DOHH2 (cell line): ENCODE measurements at regions not wholly inside any gene's neighbourhood (a gene's known extent, or its start where the extent isn't known, plus 50 kb on each side); places are given as distances from the start of the nearest gene placed in this dataset.

Source experiments
- H3F3A ChIP-seq: fragments of 200-600 bp; sonication (generic), shearing (Covaris generic); 2 replicates; pipeline ENCODE4 v1.6.0; 2016; ENCODE audit warnings: antibody characterized with exemption, mild to moderate bottlenecking; ENCODE audit not compliant: control insufficient read depth, insufficient read depth
- H3K27ac ChIP-seq: fragments of 200-600 bp; sonication (generic); 2 replicates; pipeline ENCODE4 v1.5.1; 2014; ENCODE audit warnings: low read depth, mild to moderate bottlenecking, low read length, moderate library complexity
- H3K27me3 ChIP-seq: fragments of 200-600 bp; sonication (generic); 2 replicates; pipeline ENCODE4 v1.6.1; 2014; ENCODE audit warnings: mild to moderate bottlenecking, low read length, mixed read lengths; ENCODE audit not compliant: control insufficient read depth
- H3K36me3 ChIP-seq: fragments of 200-600 bp; sonication (generic); 2 replicates; pipeline ENCODE4 v1.6.1; 2014; ENCODE audit warnings: mild to moderate bottlenecking, low read length, moderate library complexity, mixed read lengths; ENCODE audit not compliant: control insufficient read depth
- H3K4me1 ChIP-seq: fragments of 200-600 bp; sonication (generic); 2 replicates; pipeline ENCODE4 v1.6.1; 2014; ENCODE audit warnings: mild to moderate bottlenecking, low read length, mixed read lengths; ENCODE audit not compliant: control insufficient read depth
- H3K4me2 ChIP-seq: fragments of 200-600 bp; sonication (generic); 2 replicates; pipeline ENCODE4 v1.6.0; 2014; ENCODE audit warnings: mild to moderate bottlenecking, low read length, moderate library complexity
- H3K4me3 ChIP-seq: fragments of 200-600 bp; sonication (generic); 2 replicates; pipeline ENCODE4 v1.5.1; 2014; ENCODE audit warnings: mild to moderate bottlenecking, low read length, mixed read lengths
- H3K79me2 ChIP-seq: fragments of 200-600 bp; sonication (generic); 2 replicates; pipeline ENCODE4 v1.6.1; 2014; ENCODE audit warnings: mild to moderate bottlenecking, low read length, mixed read lengths; ENCODE audit not compliant: control insufficient read depth
- H3K9me2 ChIP-seq: fragments of 200-600 bp; sonication (generic); replicated peaks from 2 replicates; pipeline ENCODE4 v1.6.1; 2014; ENCODE audit warnings: mild to moderate bottlenecking, low read length, mixed read lengths; ENCODE audit not compliant: control insufficient read depth
- H3K9me3 ChIP-seq: fragments of 200-600 bp; sonication (generic); 2 replicates; pipeline ENCODE4 v1.6.1; 2014; ENCODE audit warnings: antibody characterized with exemption, low read length, mixed read lengths; ENCODE audit not compliant: control insufficient read depth, insufficient read depth
- H4K20me1 ChIP-seq: fragments of 200-600 bp; sonication (generic); 2 replicates; pipeline ENCODE4 v1.6.0; 2014; ENCODE audit warnings: low read depth, mild to moderate bottlenecking, antibody characterized with exemption, low read length, moderate library complexity; ENCODE audit not compliant: control insufficient read depth, insufficient read depth
- CTCF ChIP-seq: fragments of 200-600 bp; sonication (generic); IDR thresholded peaks from one replicate; pipeline ENCODE4 v1.5.1; 2014; ENCODE audit warnings: antibody characterized with exemption, mild to moderate bottlenecking, low read depth, low read length; ENCODE audit not compliant: poor library complexity, severe bottlenecking
- EZH2phosphoT487 ChIP-seq: fragments of 200-600 bp; sonication (generic); IDR thresholded peaks from 2 replicates; pipeline ENCODE4 v1.6.1; 2017; ENCODE audit warnings: borderline replicate concordance, mild to moderate bottlenecking, antibody characterized with exemption, low read length, moderate library complexity, mixed read lengths

DNA sequence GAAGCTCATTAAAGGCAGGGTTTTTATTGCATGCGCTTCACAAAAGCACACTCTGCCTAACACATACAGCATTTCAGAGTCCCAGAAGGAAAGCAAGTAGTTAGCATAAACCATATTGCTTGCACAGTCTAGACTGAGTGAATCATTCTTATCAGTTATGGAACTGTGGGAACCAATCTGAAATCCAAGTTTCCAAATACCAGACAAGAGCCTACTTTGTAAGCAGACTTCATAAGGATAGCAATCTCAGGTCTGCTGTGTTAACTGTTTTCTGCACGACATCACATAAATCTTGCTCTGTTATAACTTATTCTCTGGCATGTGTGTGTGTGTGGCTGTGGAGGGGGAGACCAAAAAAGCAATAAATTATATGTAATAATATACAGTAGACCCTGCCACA lies 608.1 kb upstream of the REG3G start:
- H3K79me2 ChIP-seq, result no peaks in the 10 kb centered on the region

DNA sequence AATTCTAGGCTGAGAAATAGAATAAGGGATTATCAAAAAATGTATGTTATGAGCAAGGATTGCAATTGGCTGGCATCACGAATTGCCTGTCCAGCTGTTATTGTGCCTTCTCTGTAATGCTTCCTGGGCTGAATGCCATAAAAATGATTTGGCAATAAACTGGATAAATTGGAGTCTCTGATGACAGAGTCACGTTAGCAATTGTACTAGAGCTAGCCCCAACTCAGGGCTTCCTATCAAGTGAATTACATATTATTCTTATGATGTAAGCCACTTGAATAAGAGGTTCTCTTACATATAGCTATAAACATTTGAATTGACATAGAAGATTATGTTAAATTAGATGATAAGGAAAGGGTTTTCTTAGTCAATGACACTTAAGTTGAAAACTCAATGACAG lies 607.5 kb upstream of the REG3G start:
- no peak for TF ChIP-seq CTCF
- no peak for TF ChIP-seq EZH2phosphoT487
- Histone ChIP-seq H3K9me3 (no peaks in the 10 kb centered on the region), H3K36me3 (no peaks in the 10 kb centered on the region), H3K4me2 (no peak overlapping the region), H3F3A (no peaks in the 10 kb centered on the region), H3K9me2 (no peaks in the 10 kb centered on the region), H3K27me3 (no peaks in the 10 kb centered on the region), H3K4me1 (no peaks in the 10 kb centered on the region), H3K27ac (no peak overlapping the region), H3K79me2 (no peaks in the 10 kb centered on the region), H4K20me1 (no peaks in the 10 kb centered on the region), H3K4me3 (no peak overlapping the region)

More for the DNA sequence above, 608.1 kb upstream of the REG3G start:
- Histone ChIP-seq H3K27me3 (no peaks in the 10 kb centered on the region), H4K20me1 (no peaks in the 10 kb centered on the region), H3K9me3 (no peaks in the 10 kb centered on the region), H3K4me1 (no peaks in the 10 kb centered on the region), H3K9me2 (no peaks in the 10 kb centered on the region), H3K36me3 (no peaks in the 10 kb centered on the region), H3K4me3 (no peak overlapping the region), H3K27ac (no peak overlapping the region), H3K4me2 (no peak overlapping the region), H3F3A (no peaks in the 10 kb centered on the region)
- TF ChIP-seq CTCF (no peak), EZH2phosphoT487 (no peak)

- no peaks in the 10 kb centered on the region for H3K4me1 ChIP-seq
- no peak overlapping the region for H3K4me3 ChIP-seq
- no peak overlapping the region for H3K4me2 ChIP-seq
- H3F3A ChIP-seq, result no peaks in the 10 kb centered on the region
- H3K36me3 ChIP-seq, result no peaks in the 10 kb centered on the region
- no peaks in the 10 kb centered on the region for H3K9me2 ChIP-seq
- TF ChIP-seq EZH2phosphoT487 (no peak), CTCF (no peak)
- no peaks in the 10 kb centered on the region for H4K20me1 ChIP-seq
- H3K9me3 ChIP-seq, result no peaks in the 10 kb centered on the region
- no peaks in the 10 kb centered on the region for H3K79me2 ChIP-seq
- H3K27ac ChIP-seq, result no peak overlapping the region
- no peaks in the 10 kb centered on the region for H3K27me3 ChIP-seq
Observed at GRCh38 chr2:78420132-78420531, 605.4 kb upstream of the REG3G start.

DNA sequence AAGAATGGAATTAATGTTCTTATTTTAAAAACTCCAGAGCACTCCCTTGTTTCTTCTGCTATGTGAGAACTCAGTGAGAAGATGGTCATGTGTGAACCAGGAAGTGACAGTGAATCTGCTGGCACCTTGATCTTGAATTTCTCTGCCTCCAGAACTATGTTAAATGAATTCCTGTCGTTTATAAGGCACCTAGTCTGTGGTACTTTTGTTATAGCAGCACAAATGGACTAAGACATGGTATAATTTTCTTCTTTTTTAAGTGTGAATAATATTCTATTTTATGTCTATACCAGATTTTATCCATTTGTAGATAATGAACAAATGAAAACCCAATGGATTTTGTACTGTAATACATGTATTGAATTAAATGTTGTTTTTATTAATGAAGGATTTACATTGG lies 601.9 kb upstream of the REG3G start:
- Histone ChIP-seq H3K9me3 (no peaks in the 10 kb centered on the region), H3K9me2 (no peaks in the 10 kb centered on the region), H3K4me1 (no peaks in the 10 kb centered on the region), H4K20me1 (no peaks in the 10 kb centered on the region), H3F3A (no peaks in the 10 kb centered on the region), H3K27ac (no peak overlapping the region), H3K4me2 (no peak overlapping the region), H3K79me2 (no peaks in the 10 kb centered on the region), H3K27me3 (no peaks in the 10 kb centered on the region), H3K4me3 (no peak overlapping the region), H3K36me3 (no peaks in the 10 kb centered on the region)
- TF ChIP-seq CTCF (no peak), EZH2phosphoT487 (no peak)
